Muscle layer of colon (tissue), 2 donors: ENCODE measurements at regions not wholly inside any gene's neighbourhood (a gene's known extent, or its start where the extent isn't known, plus 50 kb on each side); places are given as distances from the start of the nearest gene placed in this dataset.

Experiments used
- H3K27ac ChIP-seq: one replicate; pipeline ENCODE4 v1.7.0; 2013; ENCODE audit warnings: low read depth, mild to moderate bottlenecking, low read length, moderate library complexity
- H3K27me3 ChIP-seq, 2 donors: one replicate each; pipeline ENCODE4 v1.7.0; 2013; ENCODE audit warnings: low read length in 2 of 2, mild to moderate bottlenecking in 2 of 2; ENCODE audit not compliant: insufficient read depth in 2 of 2, control insufficient read depth in 1 of 2
- H3K36me3 ChIP-seq: one replicate; pipeline ENCODE4 v1.7.0; 2013; ENCODE audit warnings: mild to moderate bottlenecking, low read length; ENCODE audit not compliant: insufficient read depth
- H3K4me1 ChIP-seq: one replicate; pipeline ENCODE4 v1.7.0; 2013; ENCODE audit warnings: mild to moderate bottlenecking, low read length; ENCODE audit not compliant: insufficient read depth
- H3K4me3 ChIP-seq, 2 donors: one replicate each; pipeline ENCODE4 v1.7.0; 2013; ENCODE audit warnings: low read length in 2 of 2, low read depth in 1 of 2, mild to moderate bottlenecking in 1 of 2, moderate library complexity in 1 of 2
- H3K9ac ChIP-seq: one replicate; pipeline ENCODE4 v1.7.0; 2013; ENCODE audit warnings: low read length
- H3K9me3 ChIP-seq: one replicate; pipeline ENCODE4 v1.7.0; 2013; ENCODE audit warnings: mild to moderate bottlenecking, low read length
- donor health status: abdominal sarcoma.
- donor health status: Adenocarcinoma of cecum.

DNA sequence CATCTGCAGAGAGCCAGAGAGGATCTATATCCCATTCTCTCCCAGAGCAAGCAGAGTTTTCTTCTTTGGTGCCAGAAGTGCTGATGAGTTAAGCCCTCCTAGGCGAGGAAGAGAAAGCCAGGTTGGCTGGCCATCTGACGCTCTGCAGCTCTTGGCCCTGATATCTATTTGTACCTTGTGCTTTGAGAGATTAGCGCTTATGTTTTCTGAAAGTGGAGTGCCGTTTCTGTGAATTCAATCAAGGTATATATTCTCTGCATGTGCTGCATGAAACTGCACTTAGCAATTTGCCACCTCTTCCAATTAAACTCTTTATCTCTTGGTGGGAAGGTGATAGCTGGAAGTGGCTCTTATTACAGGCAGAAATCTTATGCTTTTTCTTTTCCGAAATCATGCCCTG is 177.5 kb downstream of the LPIN1 start:
- Histone ChIP-seq H3K9ac (no peak overlapping the region), H3K4me1 (no peaks in the 10 kb centered on the region), H3K27me3 (no peaks in the 10 kb centered on the region), H3K36me3 (no peaks in the 10 kb centered on the region), H3K9me3 (no peaks in the 10 kb centered on the region), H3K27ac (no peak overlapping the region), H3K4me3 (no peak overlapping the region)

DNA sequence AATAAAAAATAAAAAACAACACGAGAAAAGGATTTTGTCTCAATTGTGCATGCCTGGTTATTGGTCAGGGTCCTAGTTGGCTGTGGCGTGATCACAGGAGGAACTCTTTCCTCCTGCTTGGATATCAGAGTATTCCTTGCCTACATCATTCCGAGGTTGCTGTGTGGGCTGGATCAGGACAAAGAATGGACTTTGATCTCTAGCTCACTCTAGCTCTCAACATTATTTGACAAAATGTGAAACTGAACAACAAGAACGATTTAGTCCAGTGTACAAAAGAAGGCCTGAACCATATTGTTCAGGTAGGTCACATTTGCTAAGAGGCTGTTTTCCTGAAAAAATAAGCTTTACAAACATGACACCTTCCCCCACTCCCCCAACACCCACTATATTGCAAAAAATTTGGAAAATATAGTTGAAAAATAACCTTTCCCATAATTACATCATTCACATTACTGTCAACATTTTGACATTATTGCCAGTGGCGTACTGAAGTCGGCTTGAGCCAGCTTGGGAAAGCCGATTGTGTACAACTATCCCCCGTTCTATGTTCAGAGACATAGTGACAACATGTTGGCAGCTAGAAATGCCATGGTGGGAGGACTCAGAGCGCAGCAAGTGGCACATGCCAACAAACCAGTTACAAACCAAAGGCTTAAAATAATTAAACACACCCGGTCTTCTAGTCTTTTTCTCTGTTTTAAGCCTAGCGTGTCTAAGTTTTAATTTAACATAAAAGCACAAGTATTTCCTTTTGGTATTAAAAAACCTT is 179.0 kb downstream of the LPIN1 start:
- Histone ChIP-seq H3K27me3 (no peaks in the 10 kb centered on the region), H3K9me3 (no peaks in the 10 kb centered on the region), H3K27ac (no peak overlapping the region)

GRCh38 chr2:11930211-11930761 is 183.9 kb downstream of the LPIN1 start:
- Histone ChIP-seq H3K9ac (no peak overlapping the region), H3K27ac (no peak overlapping the region)

More for the DNA sequence above, 179.0 kb downstream of the LPIN1 start:
- Histone ChIP-seq H3K4me3 (no peak overlapping the region), H3K9ac (no peak overlapping the region), H3K4me1 (no peaks in the 10 kb centered on the region), H3K36me3 (no peaks in the 10 kb centered on the region)

DNA sequence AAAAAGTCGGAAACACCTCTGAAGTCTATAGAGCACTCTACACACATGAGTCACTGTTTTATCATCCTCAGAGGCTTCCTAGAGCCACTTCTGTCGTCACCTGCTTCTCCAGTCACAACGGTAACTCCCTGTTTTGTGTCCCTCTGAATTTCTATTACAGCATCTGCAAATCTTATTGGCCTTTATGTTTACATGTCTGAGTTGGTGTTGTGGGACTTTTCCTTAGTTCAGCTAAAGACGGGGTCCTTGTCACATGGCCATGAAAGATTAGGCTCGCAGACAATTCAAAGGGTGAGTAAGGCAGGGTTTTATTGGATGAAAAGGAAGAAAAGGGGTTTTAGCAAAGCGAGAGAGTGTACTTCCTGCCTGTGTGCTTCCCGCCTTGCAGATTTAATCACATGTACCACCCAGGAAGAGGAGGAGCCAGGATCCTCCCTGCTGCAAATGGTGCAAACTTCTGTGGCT is 185.6 kb downstream of the LPIN1 start:
- Histone ChIP-seq H3K4me3 (no peak overlapping the region), H3K9me3 (no peaks in the 10 kb centered on the region), H3K36me3 (no peaks in the 10 kb centered on the region)

More at GRCh38 chr2:11930211-11930761, 183.9 kb downstream of the LPIN1 start:
- Histone ChIP-seq H3K9me3 (no peaks in the 10 kb centered on the region), H3K27me3 (no peaks in the 10 kb centered on the region), H3K36me3 (no peaks in the 10 kb centered on the region), H3K4me3 (no peak overlapping the region), H3K4me1 (no peaks in the 10 kb centered on the region)

GRCh38 chr2:11932962-11933361 is 186.5 kb downstream of the LPIN1 start:
- Histone ChIP-seq H3K4me1 (no peaks in the 10 kb centered on the region), H3K36me3 (no peaks in the 10 kb centered on the region), H3K9ac (no peak overlapping the region), H3K27ac (no peak overlapping the region), H3K4me3 (no peak overlapping the region), H3K27me3 (no peaks in the 10 kb centered on the region), H3K9me3 (no peaks in the 10 kb centered on the region)

More for the DNA sequence above, 185.6 kb downstream of the LPIN1 start:
- Histone ChIP-seq H3K9ac (no peak overlapping the region), H3K27me3 (no peaks in the 10 kb centered on the region), H3K4me1 (no peaks in the 10 kb centered on the region), H3K27ac (no peak overlapping the region)

GRCh38 chr2:11933854-11934253 is 187.4 kb downstream of the LPIN1 start:
- H3K9ac ChIP-seq = no peak overlapping the region

DNA sequence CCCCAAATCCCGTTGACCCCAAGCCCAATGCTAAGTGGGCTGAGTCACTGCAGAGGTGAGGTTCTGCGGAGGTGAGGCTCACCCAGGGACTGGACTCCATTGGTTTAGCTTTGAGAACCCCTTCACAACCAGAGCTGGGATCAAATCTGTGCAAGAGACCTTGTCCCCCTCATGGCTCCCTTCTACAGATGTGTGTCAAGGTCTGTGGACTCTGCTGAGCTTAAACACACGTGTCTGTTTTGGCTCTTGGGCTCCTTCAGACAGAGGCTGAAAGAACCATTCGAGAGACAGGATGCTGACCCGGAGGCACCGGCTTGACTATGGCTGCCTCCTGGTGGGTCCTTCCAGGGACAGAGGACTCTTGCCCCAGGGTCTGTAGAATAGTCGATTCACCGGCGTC is 190.3 kb downstream of the LPIN1 start:
- no peak overlapping the region for H3K4me3 ChIP-seq
- no peaks in the 10 kb centered on the region for H3K36me3 ChIP-seq
- no peaks in the 10 kb centered on the region for H3K27me3 ChIP-seq
- H3K9ac ChIP-seq = no peak overlapping the region
- H3K4me1 ChIP-seq = no peaks in the 10 kb centered on the region
- H3K27ac ChIP-seq = no peak overlapping the region
- H3K9me3 ChIP-seq = no peaks in the 10 kb centered on the region

More at GRCh38 chr2:11933854-11934253, 187.4 kb downstream of the LPIN1 start:
- Histone ChIP-seq H3K36me3 (no peaks in the 10 kb centered on the region), H3K27ac (no peak overlapping the region), H3K9me3 (no peaks in the 10 kb centered on the region), H3K4me3 (no peak overlapping the region), H3K27me3 (no peaks in the 10 kb centered on the region), H3K4me1 (no peaks in the 10 kb centered on the region)

DNA sequence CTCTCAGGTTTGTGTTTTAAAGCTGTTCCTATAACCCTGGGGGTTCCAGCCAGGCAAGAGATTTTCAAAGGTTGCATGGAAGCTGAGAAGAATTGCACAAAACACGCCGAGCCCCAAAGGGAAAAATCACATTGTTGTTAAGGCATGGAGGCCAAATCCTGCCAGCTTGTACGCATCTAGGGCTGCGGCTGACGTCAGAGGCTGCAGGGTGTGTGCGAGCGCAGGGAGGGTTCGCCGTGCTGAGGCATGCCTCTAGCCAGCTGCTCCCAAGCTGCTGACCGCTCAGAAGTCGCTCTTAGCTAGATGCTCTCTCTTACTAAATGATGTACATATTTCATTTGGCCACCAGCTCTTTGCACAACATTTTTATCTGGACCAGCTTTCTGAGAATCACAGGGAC is 191.8 kb downstream of the LPIN1 start:
- no peak overlapping the region for H3K9ac ChIP-seq
- H3K4me3 ChIP-seq = no peak overlapping the region
- H3K27me3 ChIP-seq = no peaks in the 10 kb centered on the region
- H3K4me1 ChIP-seq = no peaks in the 10 kb centered on the region
- no peaks in the 10 kb centered on the region for H3K9me3 ChIP-seq
- no peak overlapping the region for H3K27ac ChIP-seq
- H3K36me3 ChIP-seq = no peaks in the 10 kb centered on the region

GRCh38 chr2:11939523-11939922 is 193.1 kb downstream of the LPIN1 start:
- Histone ChIP-seq H3K4me1 (no peaks in the 10 kb centered on the region), H3K27me3 (no peaks in the 10 kb centered on the region), H3K36me3 (no peaks in the 10 kb centered on the region), H3K27ac (no peak overlapping the region), H3K4me3 (no peak overlapping the region), H3K9me3 (no peaks in the 10 kb centered on the region), H3K9ac (no peak overlapping the region)

GRCh38 chr2:11940121-11940743 is 193.8 kb downstream of the LPIN1 start:
- H3K27me3 ChIP-seq = no peaks in the 10 kb centered on the region
- H3K36me3 ChIP-seq = no peaks in the 10 kb centered on the region
- H3K27ac ChIP-seq = no peak overlapping the region
- no peak overlapping the region for H3K9ac ChIP-seq
- H3K4me1 ChIP-seq = no peaks in the 10 kb centered on the region
- H3K4me3 ChIP-seq = no peak overlapping the region
- no peaks in the 10 kb centered on the region for H3K9me3 ChIP-seq

- Histone ChIP-seq H3K4me1 (no peaks in the 10 kb centered on the region), H3K27ac (no peak overlapping the region), H3K9me3 (no peaks in the 10 kb centered on the region), H3K27me3 (no peaks in the 10 kb centered on the region), H3K4me3 (no peak overlapping the region), H3K36me3 (no peaks in the 10 kb centered on the region), H3K9ac (no peak overlapping the region)
Measured at GRCh38 chr2:11940799-11941198, 194.4 kb downstream of the LPIN1 start.
